SJCRH30 (cell line): ENCODE measurements at regions not wholly inside any gene's neighbourhood (a gene's known extent, or its start where the extent isn't known, plus 50 kb on each side); places are given as distances from the start of the nearest gene placed in this dataset.
A peak's percentile ranks its signal among the peaks of the same experiment; 100 is the strongest.
"Not testable (repeated sequence)": the region's sequence is repeated elsewhere in the genome, so short reads cannot be mapped to it uniquely, and the experiment has no call there.

Source experiments
- DNase-seq, 2 experiments: peaks; one replicate each; pipeline ENCODE4 v3.0.0-alpha.2; 2015 to 2020
- H3K27ac ChIP-seq: fragments of 250-450 bp; sonication (Bioruptor Pico); 2 replicates; pipeline ENCODE4 v1.5.1; 2020; ENCODE audit warnings: mild to moderate bottlenecking, moderate library complexity
- H3K27me3 ChIP-seq: fragments of 250-450 bp; sonication (Bioruptor Pico); 2 replicates; pipeline ENCODE4 v1.5.1; 2020; ENCODE audit warnings: mild to moderate bottlenecking, moderate library complexity
- H3K36me3 ChIP-seq: fragments of 250-450 bp; sonication (Bioruptor Pico); 2 replicates; pipeline ENCODE4 v1.5.1; 2020; ENCODE audit warnings: mild to moderate bottlenecking, moderate library complexity
- H3K4me1 ChIP-seq: fragments of 250-450 bp; sonication (Bioruptor Pico); 2 replicates; pipeline ENCODE4 v1.5.1; 2020; ENCODE audit warnings: mild to moderate bottlenecking, moderate library complexity
- H3K4me3 ChIP-seq: fragments of 250-450 bp; sonication (Bioruptor Pico); 2 replicates; pipeline ENCODE4 v1.5.1; 2020; ENCODE audit warnings: mild to moderate bottlenecking, moderate library complexity
- H3K9me3 ChIP-seq: fragments of 250-450 bp; sonication (Bioruptor Pico); replicated peaks from 2 replicates; pipeline ENCODE4 v1.5.1; 2020; ENCODE audit warnings: mild to moderate bottlenecking, moderate library complexity

DNA sequence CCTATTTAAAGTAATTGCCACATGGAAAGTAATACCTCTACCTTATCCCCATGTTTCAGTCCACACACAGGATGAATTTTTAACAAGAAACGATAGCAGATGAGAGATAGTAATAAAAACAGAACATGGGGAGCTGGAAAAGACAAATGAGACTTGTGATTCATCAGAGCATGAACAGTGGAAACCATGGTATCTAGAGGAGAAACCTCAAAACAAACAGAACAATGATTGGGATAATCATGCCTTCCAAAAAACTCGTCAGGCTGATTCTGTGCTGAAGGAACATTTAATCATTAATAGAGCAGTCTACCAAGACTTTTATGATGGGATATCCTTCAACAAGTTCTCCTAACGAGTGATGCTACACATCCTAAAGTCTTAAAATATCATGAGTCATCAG, 1390.7 kb downstream of the FSCB start:
- DNase-seq: no peak

DNA sequence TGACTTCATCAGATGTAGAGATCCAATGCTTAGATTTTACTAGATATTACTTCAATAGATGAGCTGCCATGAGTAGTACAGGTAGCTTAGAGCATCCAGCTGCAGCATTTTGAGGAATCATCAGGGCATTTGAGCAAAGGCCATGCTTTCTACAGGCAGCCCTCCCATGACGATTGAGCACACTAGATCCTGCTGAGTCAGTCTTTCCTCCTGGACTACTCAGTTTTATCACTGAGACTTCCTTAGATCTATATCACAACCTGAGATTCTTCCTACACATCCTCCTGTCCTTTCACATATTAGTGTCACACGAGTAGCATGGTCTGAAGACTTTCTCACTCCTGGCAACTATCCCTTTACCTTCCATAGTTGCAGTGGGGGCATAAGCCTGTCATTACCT, 1401.8 kb downstream of the FSCB start:
- Histone ChIP-seq H3K9me3 (no peaks in the 10 kb centered on the region), H3K36me3 (no peaks in the 10 kb centered on the region), H3K4me3 (no peak overlapping the region), H3K27ac (no peak overlapping the region), H3K27me3 (no peaks in the 10 kb centered on the region), H3K4me1 (no peaks in the 10 kb centered on the region)
- no peak for DNase-seq

More for the DNA sequence above, 1390.7 kb downstream of the FSCB start:
- Histone ChIP-seq H3K4me3 (no peak overlapping the region), H3K4me1 (no peaks in the 10 kb centered on the region), H3K36me3 (no peaks in the 10 kb centered on the region), H3K9me3 (no peaks in the 10 kb centered on the region), H3K27me3 (no peaks in the 10 kb centered on the region), H3K27ac (no peak overlapping the region)

DNA sequence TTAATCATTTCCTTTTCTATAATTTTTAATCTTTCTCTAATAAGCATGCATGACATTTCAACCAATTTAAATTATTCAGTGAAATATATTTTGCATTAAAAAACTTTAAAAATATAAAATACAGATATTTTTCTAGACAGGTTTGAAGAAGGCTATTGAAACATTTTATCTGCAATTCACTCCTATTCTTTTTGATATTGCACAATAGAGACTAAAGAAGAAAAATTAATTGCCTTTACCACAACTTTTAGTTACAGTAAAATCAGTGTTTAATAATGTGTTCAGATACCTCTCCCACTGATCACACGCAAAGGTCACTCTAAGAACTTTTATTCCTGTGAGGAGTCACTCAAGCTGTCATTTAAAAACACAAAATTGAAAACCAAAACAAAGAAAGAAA, 1416.7 kb downstream of the FSCB start:
- no peaks in the 10 kb centered on the region for H3K9me3 ChIP-seq
- no peaks in the 10 kb centered on the region for H3K4me1 ChIP-seq
- no peaks in the 10 kb centered on the region for H3K36me3 ChIP-seq
- H3K27ac ChIP-seq: no peak overlapping the region
- DNase-seq: no peak
- H3K4me3 ChIP-seq: no peak overlapping the region
- no peaks in the 10 kb centered on the region for H3K27me3 ChIP-seq

DNA sequence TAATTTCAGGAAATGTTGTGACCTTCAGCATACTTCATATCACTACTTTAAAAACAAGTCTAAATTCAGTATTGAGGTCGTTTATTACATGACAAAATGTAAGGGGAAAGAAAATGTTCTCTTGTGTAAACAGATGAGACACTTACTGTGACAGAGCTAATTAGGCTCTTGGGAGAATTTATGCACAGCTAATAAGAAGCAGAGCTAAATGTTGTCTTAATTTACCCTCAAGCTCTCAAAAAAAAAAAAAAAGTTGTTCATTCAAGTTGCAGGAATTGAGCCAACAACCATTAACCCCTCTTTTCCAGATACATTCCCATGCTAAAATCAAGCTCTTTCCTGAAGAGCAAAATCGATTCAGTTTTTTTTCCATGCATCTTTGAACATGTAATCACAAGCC, 1419.4 kb downstream of the FSCB start:
- H3K27ac ChIP-seq: no peak overlapping the region
- no peaks in the 10 kb centered on the region for H3K36me3 ChIP-seq
- H3K4me1 ChIP-seq: no peaks in the 10 kb centered on the region
- DNase-seq: no peak
- H3K9me3 ChIP-seq: no peaks in the 10 kb centered on the region
- no peaks in the 10 kb centered on the region for H3K27me3 ChIP-seq
- H3K4me3 ChIP-seq: no peak overlapping the region

DNA sequence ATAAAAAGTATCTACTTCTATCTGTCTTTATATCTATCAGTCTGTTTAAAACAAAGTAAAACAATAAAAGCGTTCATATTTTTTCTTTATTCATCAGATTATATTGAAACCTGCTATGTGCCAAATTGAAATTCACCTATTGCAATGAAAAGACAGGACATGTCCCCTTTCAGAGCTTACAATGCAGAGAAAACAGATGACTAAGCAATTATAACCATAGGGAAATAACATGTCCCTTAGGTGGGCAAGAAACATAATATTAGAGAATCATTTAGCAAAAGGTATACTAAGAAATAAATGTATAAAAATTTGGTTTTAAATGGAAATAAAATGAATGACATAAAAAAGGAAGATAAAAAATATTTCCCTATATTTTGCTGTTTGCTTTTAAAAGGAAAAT, 1421.3 kb downstream of the FSCB start:
- no peak overlapping the region for H3K4me3 ChIP-seq
- H3K27me3 ChIP-seq: no peaks in the 10 kb centered on the region

DNA sequence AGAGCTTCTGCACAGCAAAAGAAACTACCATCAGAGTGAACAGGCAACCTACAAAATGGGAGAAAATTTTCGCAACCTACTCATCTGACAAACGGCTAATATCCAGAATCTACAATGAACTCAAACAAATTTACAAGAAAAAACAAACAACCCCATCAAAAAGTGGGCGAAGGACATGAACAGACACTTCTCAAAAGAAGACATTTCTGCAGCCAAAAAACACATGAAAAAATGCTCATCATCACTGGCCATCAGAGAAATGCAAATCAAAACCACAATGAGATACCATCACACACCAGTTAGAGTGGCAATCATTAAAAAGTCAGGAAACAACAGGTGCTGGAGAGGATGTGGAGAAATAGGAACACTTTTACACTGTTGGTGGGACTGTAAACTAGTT, 1439.7 kb downstream of the FSCB start:
- not testable (repeated sequence) for H3K27ac ChIP-seq, H3K4me1 ChIP-seq, DNase-seq, H3K36me3 ChIP-seq, H3K9me3 ChIP-seq, H3K27me3 ChIP-seq, H3K4me3 ChIP-seq

More for the DNA sequence above, 1421.3 kb downstream of the FSCB start:
- no peaks in the 10 kb centered on the region for H3K9me3 ChIP-seq
- H3K4me1 ChIP-seq: no peaks in the 10 kb centered on the region
- no peak overlapping the region for H3K27ac ChIP-seq
- DNase-seq: no peak
- no peaks in the 10 kb centered on the region for H3K36me3 ChIP-seq

DNA sequence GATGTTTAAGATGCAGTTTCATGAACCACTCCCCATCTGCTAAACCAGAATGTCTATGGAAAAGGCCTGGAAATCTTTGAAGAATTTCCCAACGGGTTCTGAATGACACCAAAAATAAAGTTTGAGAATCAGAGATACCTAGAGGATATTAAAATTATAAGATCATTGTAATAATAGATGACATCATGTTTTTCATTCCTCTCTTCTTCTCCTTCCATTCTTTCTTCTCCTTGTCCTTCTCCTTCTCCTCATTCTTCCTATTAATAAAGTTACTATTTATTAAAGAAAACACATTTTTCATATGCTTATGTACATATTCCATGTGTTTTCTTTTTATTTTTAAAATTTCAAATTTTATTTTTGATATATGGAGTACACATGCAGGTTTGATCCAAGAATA, 1449.4 kb downstream of the LRFN5 start:
- Histone ChIP-seq H3K4me3 (no peak overlapping the region), H3K9me3 (no peaks in the 10 kb centered on the region), H3K27me3 (no peaks in the 10 kb centered on the region), H3K36me3 (no peaks in the 10 kb centered on the region), H3K4me1 (no peaks in the 10 kb centered on the region), H3K27ac (no peak overlapping the region)
- DNase-seq: no peak

DNA sequence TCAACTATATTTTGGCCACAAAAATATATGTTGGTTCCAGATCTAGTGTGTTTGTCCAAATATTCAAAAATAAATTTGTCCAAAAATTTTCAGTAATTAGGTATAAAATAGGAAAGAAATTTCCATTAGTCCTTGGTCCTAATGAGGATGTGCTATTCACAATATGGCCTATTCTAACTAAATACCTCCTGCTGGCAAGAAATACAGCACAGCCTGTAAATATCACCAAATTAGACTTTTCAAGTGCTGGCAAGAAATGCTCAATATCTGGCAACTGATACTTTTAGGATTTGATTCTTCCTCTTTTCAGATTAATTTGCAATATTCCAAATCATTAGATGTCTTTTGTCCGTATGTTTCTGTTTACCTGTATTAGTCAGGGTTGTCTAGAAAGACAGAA, 1446.2 kb downstream of the LRFN5 start:
- Histone ChIP-seq H3K4me3 (no peak overlapping the region), H3K27me3 (no peaks in the 10 kb centered on the region)
- DNase-seq: no peak

DNA sequence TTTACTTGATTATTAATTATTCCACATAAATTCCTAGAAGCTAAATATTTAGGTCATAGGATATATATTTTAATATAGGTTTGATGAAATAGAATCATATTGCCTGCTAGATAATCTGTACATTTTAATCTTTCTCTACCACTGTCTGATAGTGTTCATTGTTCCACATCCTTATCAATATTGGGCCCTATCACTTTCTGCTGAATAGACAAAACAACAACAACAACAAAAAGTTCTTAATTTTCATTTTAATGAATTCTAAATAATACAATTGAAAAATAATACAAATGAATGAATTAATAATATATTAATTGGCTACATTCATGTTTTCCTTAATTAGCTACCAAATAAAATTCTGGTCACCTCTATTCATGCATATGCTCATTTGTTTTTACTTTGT, 1437.2 kb downstream of the LRFN5 start:
- H3K9me3 ChIP-seq: no peaks in the 10 kb centered on the region
- H3K36me3 ChIP-seq: no peaks in the 10 kb centered on the region
- H3K27me3 ChIP-seq: no peaks in the 10 kb centered on the region
- H3K4me1 ChIP-seq: peaks cover 6% of the 10 kb centered on the region
- DNase-seq: no peak
- H3K27ac ChIP-seq: no peak overlapping the region
- H3K4me3 ChIP-seq: no peak overlapping the region

More for the DNA sequence above, 1446.2 kb downstream of the LRFN5 start:
- H3K9me3 ChIP-seq: no peaks in the 10 kb centered on the region
- no peak overlapping the region for H3K27ac ChIP-seq
- no peaks in the 10 kb centered on the region for H3K4me1 ChIP-seq
- no peaks in the 10 kb centered on the region for H3K36me3 ChIP-seq

DNA sequence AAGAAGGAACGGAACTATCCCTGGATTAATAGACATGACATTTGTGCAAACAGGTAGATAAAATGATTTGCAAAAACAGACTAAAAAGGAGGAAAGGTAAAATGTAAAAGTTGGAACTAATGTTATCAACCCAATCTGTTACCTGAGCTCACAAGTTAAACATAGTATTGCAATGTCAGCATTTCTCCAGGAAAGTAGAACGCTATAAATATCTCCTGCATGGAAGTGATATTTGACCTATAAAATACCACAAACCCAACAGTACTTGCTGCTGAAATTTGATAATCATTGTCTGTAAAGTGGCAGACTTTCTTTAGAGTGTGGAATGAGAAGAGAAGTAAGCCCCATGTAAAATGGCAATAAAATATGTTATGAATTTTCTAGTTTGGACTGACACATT, 1435.7 kb downstream of the LRFN5 start:
- peak overlapping the region; percentile 30; the same call in 1 of the 2 replicates for H3K27ac ChIP-seq
- no peaks in the 10 kb centered on the region for H3K9me3 ChIP-seq
- DNase-seq: peak in 1 of 2 experiments; percentile 36
- H3K36me3 ChIP-seq: no peaks in the 10 kb centered on the region
- peak overlapping the region; percentile 36 for H3K4me3 ChIP-seq
- peaks cover 6% of the 10 kb centered on the region for H3K4me1 ChIP-seq
- H3K27me3 ChIP-seq: no peaks in the 10 kb centered on the region

DNA sequence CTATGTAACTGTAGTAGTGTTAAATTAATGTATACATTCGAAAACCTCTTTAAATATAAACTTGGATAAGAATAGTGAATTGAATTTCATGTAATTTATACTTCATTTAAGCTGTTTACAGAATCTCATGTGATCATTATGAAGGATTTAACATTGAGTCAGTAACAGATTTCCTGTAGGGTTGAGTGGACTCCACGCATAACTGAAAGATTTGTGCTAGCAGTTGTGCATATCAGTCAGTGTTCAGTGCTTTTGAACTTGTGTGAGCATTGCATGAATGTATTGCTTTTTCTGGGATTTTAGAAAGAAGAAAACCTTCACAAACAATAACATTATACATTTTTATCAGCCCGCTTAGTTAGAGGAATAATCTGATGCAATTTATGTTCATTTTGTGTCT, 1435.3 kb downstream of the LRFN5 start:
- H3K4me1 ChIP-seq: peaks cover 6% of the 10 kb centered on the region
- H3K36me3 ChIP-seq: no peaks in the 10 kb centered on the region
- peak; percentile 20 to 63 for DNase-seq
- H3K4me3 ChIP-seq: peak overlapping the region; percentile 36
- H3K27ac ChIP-seq: peak overlapping the region; percentile 30; the same call in 1 of the 2 replicates
- H3K9me3 ChIP-seq: no peaks in the 10 kb centered on the region
- H3K27me3 ChIP-seq: no peaks in the 10 kb centered on the region

DNA sequence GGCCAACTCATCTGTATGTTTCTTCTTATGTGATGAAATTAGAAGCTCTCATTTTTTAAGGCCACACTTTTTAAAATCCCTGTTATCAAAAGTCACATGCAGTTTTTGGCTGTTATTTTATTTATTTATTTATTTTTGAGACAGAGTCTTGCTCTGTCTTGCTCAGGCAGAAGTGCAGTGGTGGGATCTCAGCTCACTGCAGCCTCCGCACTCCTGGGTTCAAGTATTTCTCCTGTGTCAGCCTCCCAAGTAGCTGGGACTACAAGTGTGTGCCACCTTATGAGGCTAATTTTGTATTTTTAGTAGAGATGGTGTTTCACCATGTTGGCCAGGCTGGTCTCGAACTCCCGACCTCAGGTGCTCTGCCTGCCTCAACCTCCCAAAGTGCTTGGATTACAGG, 1434.5 kb downstream of the LRFN5 start:
- Histone ChIP-seq H3K27me3 (no peaks in the 10 kb centered on the region), H3K4me1 (peaks cover 6% of the 10 kb centered on the region), H3K9me3 (no peaks in the 10 kb centered on the region), H3K36me3 (no peaks in the 10 kb centered on the region), H3K4me3 (no peak overlapping the region), H3K27ac (no peak overlapping the region)
- DNase-seq: no peak

DNA sequence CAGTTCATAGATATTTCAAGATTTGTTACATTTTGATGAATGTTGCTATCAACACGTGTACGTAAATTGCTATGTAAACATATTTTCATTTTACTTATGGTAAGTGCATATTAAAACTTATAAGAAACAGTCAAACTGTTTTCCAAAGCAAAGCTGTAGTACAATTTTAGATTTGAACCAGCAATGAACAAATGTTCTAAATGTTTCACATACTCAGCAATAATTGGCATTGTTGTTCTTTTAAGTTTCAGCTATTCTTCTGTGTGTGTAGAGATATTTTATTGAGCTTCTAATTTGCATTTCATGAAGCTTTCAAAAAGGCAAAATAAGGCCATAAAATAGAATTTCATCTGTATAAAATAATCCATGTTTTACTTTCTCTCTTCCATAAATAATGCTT, 1433.2 kb downstream of the LRFN5 start:
- H3K4me1 ChIP-seq: peaks cover 6% of the 10 kb centered on the region
- H3K27me3 ChIP-seq: no peaks in the 10 kb centered on the region
- no peak for DNase-seq
- no peaks in the 10 kb centered on the region for H3K9me3 ChIP-seq
- H3K27ac ChIP-seq: no peak overlapping the region
- no peaks in the 10 kb centered on the region for H3K36me3 ChIP-seq
- no peak overlapping the region for H3K4me3 ChIP-seq

DNA sequence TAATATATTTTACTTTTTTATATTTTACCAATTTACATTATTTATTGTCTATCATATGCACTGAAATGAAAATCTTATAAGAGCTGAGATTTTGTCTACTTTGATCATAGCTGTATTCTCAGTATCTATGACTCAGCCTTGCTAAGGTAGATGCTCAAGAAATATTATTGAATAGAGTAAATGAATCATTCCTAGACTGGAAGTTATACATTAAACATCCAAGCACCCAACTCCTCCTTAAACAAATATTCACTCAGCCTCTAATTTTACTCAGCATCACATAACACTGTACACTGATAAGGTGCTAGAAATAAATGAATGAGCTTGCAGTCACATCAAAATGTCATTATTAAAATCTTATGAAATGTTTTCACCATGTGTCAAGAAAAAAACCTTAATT, 1424.9 kb downstream of the LRFN5 start:
- Histone ChIP-seq H3K4me3 (no peak overlapping the region), H3K27ac (no peak overlapping the region), H3K9me3 (no peaks in the 10 kb centered on the region), H3K4me1 (no peaks in the 10 kb centered on the region), H3K36me3 (no peaks in the 10 kb centered on the region), H3K27me3 (no peaks in the 10 kb centered on the region)
- DNase-seq: no peak

DNA sequence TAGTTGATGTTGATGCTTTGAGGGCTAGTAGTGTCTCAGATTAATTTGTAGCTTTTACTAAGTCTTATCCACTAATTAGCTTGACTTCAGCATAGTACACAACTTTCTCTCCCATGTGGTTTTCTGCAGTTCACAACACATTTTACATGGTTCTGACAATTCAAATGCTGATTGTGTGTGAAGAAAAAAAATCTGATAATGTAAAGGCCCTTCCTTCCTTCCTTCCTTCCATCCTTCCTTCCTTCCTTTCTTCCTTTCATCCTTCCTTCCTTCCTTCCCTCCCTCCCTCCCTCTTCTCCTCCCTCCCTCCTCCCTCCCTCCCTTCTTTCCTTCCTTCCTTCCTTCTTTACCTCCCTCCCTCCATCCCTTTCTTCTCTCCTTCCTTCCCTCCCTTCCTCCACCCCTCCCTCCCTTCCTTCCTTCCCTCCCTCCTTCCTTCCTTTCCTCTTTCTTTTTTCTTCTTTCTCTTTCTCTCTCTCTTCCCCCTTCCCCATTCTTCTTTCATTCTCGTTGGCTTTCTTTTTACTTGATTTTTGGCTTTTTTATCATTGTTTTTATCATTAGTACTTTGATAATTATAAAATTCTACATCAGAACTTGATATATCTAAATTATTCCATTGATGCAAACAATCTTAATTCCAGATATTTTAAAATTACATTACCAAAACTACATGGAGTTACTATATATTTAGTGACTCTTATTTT, 1415.6 kb downstream of the LRFN5 start:
- Histone ChIP-seq H3K9me3 (no peaks in the 10 kb centered on the region), H3K27ac (no peak overlapping the region), H3K27me3 (no peaks in the 10 kb centered on the region), H3K36me3 (no peaks in the 10 kb centered on the region), H3K4me3 (no peak overlapping the region), H3K4me1 (no peaks in the 10 kb centered on the region)
- no peak for DNase-seq

DNA sequence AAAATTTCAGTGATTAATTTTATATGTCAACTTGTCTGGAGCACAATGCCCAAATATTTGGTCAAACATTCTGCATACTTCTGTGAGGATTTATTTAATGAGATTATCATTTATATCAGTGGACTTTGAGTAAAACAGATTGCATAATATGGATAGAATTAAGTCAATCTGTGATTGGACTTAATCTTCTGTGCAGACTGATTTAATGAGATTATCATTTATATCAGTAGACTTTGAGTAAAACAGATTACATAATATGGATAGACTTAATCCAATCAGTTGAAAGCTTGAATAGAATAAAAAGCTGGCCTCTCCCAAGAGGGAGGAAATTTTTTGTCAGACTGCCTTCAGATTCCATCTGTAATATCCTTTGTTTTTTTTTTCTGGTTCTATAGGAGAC, 1413.2 kb downstream of the LRFN5 start:
- Histone ChIP-seq H3K4me1 (no peaks in the 10 kb centered on the region), H3K27me3 (no peaks in the 10 kb centered on the region), H3K36me3 (no peaks in the 10 kb centered on the region), H3K9me3 (no peaks in the 10 kb centered on the region), H3K27ac (no peak overlapping the region), H3K4me3 (no peak overlapping the region)
- no peak for DNase-seq
